Parathyroid adenoma (tissue), 2 donors: ENCODE measurements at regions not wholly inside any gene's neighbourhood (a gene's known extent, or its start where the extent isn't known, plus 50 kb on each side); places are given as distances from the start of the nearest gene placed in this dataset.
"Not testable (repeated sequence)": the region's sequence is repeated elsewhere in the genome, so short reads cannot be mapped to it uniquely, and the experiment has no call there.

Experiments
- H2AFZ ChIP-seq: fragments of 300-600 bp; sonication (generic); one replicate; pipeline ENCODE4 v1.7.0; 2017; ENCODE audit warnings: antibody characterized with exemption, mild to moderate bottlenecking
- H3K27ac ChIP-seq: fragments of 300-600 bp; sonication (generic); one replicate; pipeline ENCODE4 v1.7.0; 2017
- H3K27me3 ChIP-seq: fragments of 300-600 bp; sonication (generic); one replicate; pipeline ENCODE4 v1.7.0; 2017; ENCODE audit warnings: low read length; ENCODE audit not compliant: control insufficient read depth, insufficient read depth
- H3K36me3 ChIP-seq: fragments of 300-600 bp; sonication (generic); one replicate; pipeline ENCODE4 v1.7.0; 2017; ENCODE audit warnings: low read length; ENCODE audit not compliant: control insufficient read depth, insufficient read depth
- H3K4me1 ChIP-seq: fragments of 300-600 bp; sonication (generic); one replicate; pipeline ENCODE4 v1.7.0; 2017; ENCODE audit warnings: control low read depth
- H3K4me2 ChIP-seq: fragments of 300-600 bp; sonication (generic); one replicate; pipeline ENCODE4 v1.7.0; 2017; ENCODE audit warnings: low read length
- H3K4me3 ChIP-seq: fragments of 300-600 bp; sonication (generic); one replicate; pipeline ENCODE4 v1.7.0; 2017; ENCODE audit warnings: low read depth, low read length
- H3K79me2 ChIP-seq: fragments of 300-600 bp; sonication (generic); one replicate; pipeline ENCODE4 v1.7.0; 2017; ENCODE audit warnings: control low read depth
- H3K9ac ChIP-seq: fragments of 300-600 bp; sonication (generic); one replicate; pipeline ENCODE4 v1.7.0; 2017; ENCODE audit warnings: mild to moderate bottlenecking
- H3K9me3 ChIP-seq: fragments of 300-600 bp; sonication (generic); one replicate; pipeline ENCODE4 v1.7.0; 2017; ENCODE audit warnings: low read length; ENCODE audit not compliant: control insufficient read depth
- TF ChIP-seq, protein P1 (sequence below): fragments of 300-600 bp; sonication (generic); IDR thresholded peaks from one replicate; pipeline ENCODE4 v1.7.0; 2017; ENCODE audit warnings: antibody characterized with exemption, mild to moderate bottlenecking
- donor health status: primary hyperparathyroidism.

DNA sequence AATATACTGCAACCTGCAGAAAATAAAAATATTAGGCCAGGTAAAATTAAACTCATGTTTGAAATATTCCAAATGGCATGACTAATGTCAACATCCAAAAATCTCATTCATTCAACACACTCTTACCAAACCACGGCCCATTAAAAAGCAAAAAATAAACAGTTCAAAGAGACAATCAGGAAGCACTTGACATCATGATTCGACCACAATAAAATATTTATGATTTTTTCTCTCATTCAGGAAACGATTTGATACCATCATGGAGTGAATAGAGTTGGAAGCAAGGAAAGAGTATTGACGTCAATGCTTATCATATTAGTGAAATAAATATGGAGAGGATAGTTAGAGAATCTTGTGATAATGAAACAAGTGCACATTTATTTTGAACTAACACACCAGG lies 354.1 kb downstream of the KCNJ2 start:
- Histone ChIP-seq H3K9me3 (no peaks in the 10 kb centered on the region), H3K4me3 (no peak overlapping the region), H3K4me2 (no peak overlapping the region), H3K9ac (no peak overlapping the region), H3K36me3 (no peaks in the 10 kb centered on the region), H3K4me1 (peaks cover 16% of the 10 kb centered on the region), H3K27ac (no peak overlapping the region), H3K27me3 (no peaks in the 10 kb centered on the region), H2AFZ (no peak overlapping the region), H3K79me2 (no peaks in the 10 kb centered on the region)
- TF ChIP-seq, protein P1, sequence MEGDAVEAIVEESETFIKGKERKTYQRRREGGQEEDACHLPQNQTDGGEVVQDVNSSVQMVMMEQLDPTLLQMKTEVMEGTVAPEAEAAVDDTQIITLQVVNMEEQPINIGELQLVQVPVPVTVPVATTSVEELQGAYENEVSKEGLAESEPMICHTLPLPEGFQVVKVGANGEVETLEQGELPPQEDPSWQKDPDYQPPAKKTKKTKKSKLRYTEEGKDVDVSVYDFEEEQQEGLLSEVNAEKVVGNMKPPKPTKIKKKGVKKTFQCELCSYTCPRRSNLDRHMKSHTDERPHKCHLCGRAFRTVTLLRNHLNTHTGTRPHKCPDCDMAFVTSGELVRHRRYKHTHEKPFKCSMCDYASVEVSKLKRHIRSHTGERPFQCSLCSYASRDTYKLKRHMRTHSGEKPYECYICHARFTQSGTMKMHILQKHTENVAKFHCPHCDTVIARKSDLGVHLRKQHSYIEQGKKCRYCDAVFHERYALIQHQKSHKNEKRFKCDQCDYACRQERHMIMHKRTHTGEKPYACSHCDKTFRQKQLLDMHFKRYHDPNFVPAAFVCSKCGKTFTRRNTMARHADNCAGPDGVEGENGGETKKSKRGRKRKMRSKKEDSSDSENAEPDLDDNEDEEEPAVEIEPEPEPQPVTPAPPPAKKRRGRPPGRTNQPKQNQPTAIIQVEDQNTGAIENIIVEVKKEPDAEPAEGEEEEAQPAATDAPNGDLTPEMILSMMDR = no peak

DNA sequence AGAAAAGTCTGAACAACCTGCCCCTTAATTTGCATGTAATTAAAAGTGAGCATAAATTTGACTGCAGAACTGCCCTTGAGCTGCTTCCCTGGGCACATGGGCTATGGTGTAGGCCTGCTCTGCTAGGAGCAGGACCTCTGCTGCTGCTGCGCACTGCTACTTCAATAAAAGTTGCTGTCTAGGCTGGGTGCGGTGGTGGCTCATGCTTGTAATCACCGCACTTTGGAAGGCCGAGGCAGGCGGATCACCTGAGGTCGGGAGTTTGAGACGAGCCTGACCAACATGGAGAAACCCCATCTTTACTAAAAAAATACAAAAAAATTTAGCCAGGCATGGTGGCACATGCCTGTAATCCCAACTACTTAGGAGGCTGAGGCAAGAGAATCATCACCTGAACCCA lies 355.7 kb downstream of the KCNJ2 start:
- H3K4me3 ChIP-seq, H3K9ac ChIP-seq, H3K27me3 ChIP-seq, H3K9me3 ChIP-seq, H3K4me2 ChIP-seq, H3K36me3 ChIP-seq, H2AFZ ChIP-seq, H3K79me2 ChIP-seq, H3K27ac ChIP-seq: not testable (repeated sequence)
- peaks cover 16% of the 10 kb centered on the region for H3K4me1 ChIP-seq

DNA sequence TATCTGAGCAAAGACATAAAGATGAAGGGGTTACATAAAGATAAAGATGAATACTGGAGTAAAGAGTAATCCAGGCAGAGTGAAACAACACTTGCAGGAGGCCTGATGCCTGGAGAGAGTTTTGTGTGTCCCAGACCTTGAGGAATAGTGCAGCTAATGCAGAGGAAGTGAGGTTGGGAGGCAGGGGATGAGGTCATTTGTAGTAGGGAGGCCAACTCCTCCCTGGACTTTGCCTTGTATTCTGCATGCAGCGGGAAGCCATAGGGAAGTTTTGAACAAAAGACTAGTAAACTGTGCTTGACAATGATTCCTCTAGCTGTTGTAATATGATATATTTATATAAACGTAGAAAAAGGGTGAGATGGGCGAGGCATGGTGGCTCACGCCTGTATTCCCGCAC lies 356.6 kb downstream of the KCNJ2 start:
- peak overlapping the region; percentile 43 for H2AFZ ChIP-seq
- no peak overlapping the region for H3K27ac ChIP-seq
- no peaks in the 10 kb centered on the region for H3K36me3 ChIP-seq
- H3K4me2 ChIP-seq = no peak overlapping the region
- H3K9ac ChIP-seq = no peak overlapping the region
- H3K4me3 ChIP-seq = no peak overlapping the region
- no peaks in the 10 kb centered on the region for H3K9me3 ChIP-seq
- no peaks in the 10 kb centered on the region for H3K79me2 ChIP-seq
- peaks cover 16% of the 10 kb centered on the region for H3K4me1 ChIP-seq
- TF ChIP-seq, protein P1 = no peak
- no peaks in the 10 kb centered on the region for H3K27me3 ChIP-seq

GRCh38 chr17:70527364-70527888 lies 358.1 kb downstream of the KCNJ2 start:
- Histone ChIP-seq H3K36me3 (no peaks in the 10 kb centered on the region), H3K4me2 (no peak overlapping the region), H3K27me3 (no peaks in the 10 kb centered on the region), H3K9me3 (no peaks in the 10 kb centered on the region), H3K4me1 (peaks cover 6% of the 10 kb centered on the region), H3K4me3 (no peak overlapping the region), H3K9ac (no peak overlapping the region), H3K79me2 (no peaks in the 10 kb centered on the region), H3K27ac (peak overlapping the region; percentile 3), H2AFZ (peak overlapping the region; percentile 29)
- TF ChIP-seq, protein P1 = no peak

DNA sequence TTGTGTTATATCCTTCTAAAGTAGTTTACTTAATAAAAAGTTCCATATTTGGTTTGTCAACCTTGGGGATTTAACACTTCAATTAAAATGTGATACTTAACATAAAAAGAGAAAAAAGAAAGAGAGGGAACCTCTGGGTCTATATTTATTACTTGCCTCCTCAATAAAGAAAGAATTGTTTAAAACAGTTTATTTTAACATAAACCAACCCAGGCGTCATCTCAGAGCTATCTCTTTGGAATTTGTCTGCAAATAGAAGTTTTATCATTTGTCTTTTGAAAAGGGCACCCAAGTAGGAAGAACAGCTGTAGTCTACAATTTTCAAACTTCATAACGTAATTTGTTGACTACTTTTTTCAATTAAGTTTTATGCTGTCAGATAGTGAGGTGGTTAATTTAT lies 364.1 kb downstream of the KCNJ2 start:
- H3K9ac ChIP-seq = no peak overlapping the region
- no peak overlapping the region for H3K27ac ChIP-seq
- no peak overlapping the region for H2AFZ ChIP-seq
- TF ChIP-seq, protein P1 = no peak
- H3K4me3 ChIP-seq = no peak overlapping the region
- H3K79me2 ChIP-seq = no peaks in the 10 kb centered on the region
- no peak overlapping the region for H3K4me2 ChIP-seq
- H3K4me1 ChIP-seq = no peaks in the 10 kb centered on the region
- H3K27me3 ChIP-seq = no peaks in the 10 kb centered on the region
- no peaks in the 10 kb centered on the region for H3K9me3 ChIP-seq
- H3K36me3 ChIP-seq = no peaks in the 10 kb centered on the region
